WTC11 (cell line): ENCODE measurements at regions not wholly inside any gene's neighbourhood (a gene's known extent, or its start where the extent isn't known, plus 50 kb on each side); places are given as distances from the start of the nearest gene placed in this dataset.
"Not testable (repeated sequence)": the region's sequence is repeated elsewhere in the genome, so short reads cannot be mapped to it uniquely, and the experiment has no call there.

Experiments used
- ATAC-seq: fragments of 200-7000 bp; cut with Tn5 transposase; 2 replicates; pipeline ENCODE4 v1.10.0; 2021; ENCODE audit warnings: mild to moderate bottlenecking, moderate library complexity
- CTCF ChIA-PET: fragments of 300-600 bp; sonication (Branson Sonifier 250); formaldehyde crosslinking; loops from one replicate; lab custom pipeline; 2021; ENCODE audit warnings: antibody characterized with exemption; lab: Charles Lee
- POLR2A ChIA-PET: fragments of 350-600 bp; sonication (Branson Sonifier 250); formaldehyde crosslinking; loops from one replicate; lab custom pipeline; 2021; ENCODE audit warnings: antibody characterized with exemption; lab: Charles Lee
- DNase-seq: peaks from one replicate; pipeline ENCODE4 v3.0.0; 2021; ENCODE audit warnings: low spot score
- H3K27ac Mint-ChIP-seq: 2 replicates; pipeline ENCODE4 v1.8.0; 2021; ENCODE audit warnings: mixed read lengths
- H3K27me3 Mint-ChIP-seq: 2 replicates; pipeline ENCODE4 v1.8.0; 2021; ENCODE audit warnings: low read depth, mild to moderate bottlenecking, moderate library complexity, mixed read lengths
- H3K36me3 Mint-ChIP-seq: 2 replicates; pipeline ENCODE4 v1.8.0; 2021; ENCODE audit warnings: mixed read lengths
- H3K4me1 Mint-ChIP-seq: 2 replicates; pipeline ENCODE4 v1.8.0; 2022; ENCODE audit warnings: mixed read lengths
- H3K4me3 Mint-ChIP-seq: 2 replicates; pipeline ENCODE4 v1.8.0; 2021; ENCODE audit warnings: mild to moderate bottlenecking, moderate library complexity, mixed read lengths
- H3K9me3 Mint-ChIP-seq: 2 replicates; pipeline ENCODE4 v1.8.0; 2021; ENCODE audit warnings: mixed read lengths
- HMGA2 ChIP-seq: fragments of 250-450 bp; sonication (Bioruptor Pico); IDR thresholded peaks from 2 replicates; pipeline ENCODE4 v1.4.0; 2021; ENCODE audit warnings: mild to moderate bottlenecking, moderate library complexity
- NFATC4 ChIP-seq: fragments of 250-450 bp; sonication (Bioruptor Pico); IDR thresholded peaks from 2 replicates; pipeline ENCODE4 v1.9.0; 2021; ENCODE audit warnings: mild to moderate bottlenecking
- OVOL2 ChIP-seq: fragments of 250-450 bp; sonication (Bioruptor Pico); IDR thresholded peaks from 2 replicates; pipeline ENCODE4 v1.9.0; 2021; ENCODE audit warnings: mild to moderate bottlenecking, borderline replicate concordance
- ZNF281 ChIP-seq: sonication (generic); formaldehyde crosslinking; IDR thresholded peaks from 2 replicates; pipeline ENCODE4 v1.8.0; 2023; ENCODE audit warnings: mild to moderate bottlenecking, missing genetic modification reagents
- ZNF425 ChIP-seq: fragments of 250-450 bp; sonication (Bioruptor Pico); conservative IDR thresholded peaks from 2 replicates; pipeline ENCODE4 v1.9.0; 2021; ENCODE audit warnings: mild to moderate bottlenecking
- TF ChIP-seq, protein P1 (sequence below): sonication (generic); formaldehyde crosslinking; IDR thresholded peaks from 2 replicates; pipeline ENCODE4 v1.8.0; 2023; ENCODE audit warnings: missing genetic modification reagents, mild to moderate bottlenecking, borderline replicate concordance

- H3K9me3 Mint-ChIP-seq, CTCF ChIA-PET, DNase-seq, POLR2A ChIA-PET, H3K27me3 Mint-ChIP-seq, ATAC-seq: not testable (repeated sequence)
- peak overlapping the region; percentile 97 for H3K4me3 Mint-ChIP-seq
- peaks cover 60% of the 10 kb centered on the region for H3K4me1 Mint-ChIP-seq
- peak overlapping the region; percentile 61 for H3K27ac Mint-ChIP-seq
- peaks cover 51% of the 10 kb centered on the region for H3K36me3 Mint-ChIP-seq
Observed at GRCh38 chr2:64253421-64253820, 109.2 kb upstream of the PELI1 start.

DNA sequence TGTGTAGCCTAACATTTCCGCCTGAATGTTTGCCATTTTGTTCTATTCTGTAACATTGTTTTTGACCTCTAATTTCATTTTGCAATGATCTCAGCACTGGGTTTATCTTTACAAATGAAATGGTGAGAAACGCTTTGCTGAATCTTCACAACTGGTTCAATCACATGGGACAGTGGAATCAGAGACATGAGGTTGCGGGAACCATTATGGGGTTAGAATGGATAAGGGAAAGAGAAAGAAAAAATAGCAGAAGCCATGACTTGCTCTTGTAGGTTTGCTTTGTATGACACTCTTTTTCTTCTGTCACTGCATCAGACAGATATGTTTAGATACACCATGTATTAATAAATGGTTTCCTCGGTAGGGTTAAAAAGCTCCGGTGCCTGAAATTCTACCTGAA, 114.3 kb upstream of the PELI1 start:
- ATAC-seq: no peak

DNA sequence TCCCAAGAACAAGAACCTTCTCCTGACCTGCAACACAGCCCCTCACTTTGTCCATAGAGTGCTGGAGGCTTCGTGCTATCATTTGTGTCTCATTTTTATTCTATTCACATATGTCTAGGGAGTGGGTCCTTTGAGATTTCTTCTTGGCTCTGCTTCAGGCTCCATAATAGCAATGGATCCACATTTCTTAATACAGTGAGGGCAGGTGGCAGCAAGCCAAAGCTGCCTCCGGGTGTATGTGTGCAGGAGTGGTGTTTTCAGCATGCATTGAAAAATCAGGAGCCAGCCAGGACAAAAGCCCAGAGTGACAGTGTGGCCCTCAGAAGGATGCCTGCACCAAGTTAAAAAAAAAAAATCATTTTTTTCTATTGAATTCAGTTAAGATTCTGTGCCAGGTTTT, 115.1 kb upstream of the PELI1 start:
- CTCF ChIA-PET: no interaction called here

More for the DNA sequence above, 114.3 kb upstream of the PELI1 start:
- CTCF ChIA-PET: interaction anchor here (1.0 kb wide), 1 partner anchor 230 kb away, joined by 3 read pairs; no protein-coding TSS in a partner anchor
- H3K27ac Mint-ChIP-seq: peak overlapping the region; percentile 90
- no peaks in the 10 kb centered on the region for H3K9me3 Mint-ChIP-seq
- POLR2A ChIA-PET: no interaction called here
- H3K36me3 Mint-ChIP-seq: peaks cover 73% of the 10 kb centered on the region
- H3K4me3 Mint-ChIP-seq: peak overlapping the region; percentile 97
- H3K27me3 Mint-ChIP-seq: no peaks in the 10 kb centered on the region; the same call in 1 of the 2 replicates
- H3K4me1 Mint-ChIP-seq: peaks cover 68% of the 10 kb centered on the region
- 0 out of 2 replicates have a peak, but pooled peaks have one; percentile 34 for TF ChIP-seq NFATC4 (CRISPR knock-in tag)
- TF ChIP-seq, protein P1, sequence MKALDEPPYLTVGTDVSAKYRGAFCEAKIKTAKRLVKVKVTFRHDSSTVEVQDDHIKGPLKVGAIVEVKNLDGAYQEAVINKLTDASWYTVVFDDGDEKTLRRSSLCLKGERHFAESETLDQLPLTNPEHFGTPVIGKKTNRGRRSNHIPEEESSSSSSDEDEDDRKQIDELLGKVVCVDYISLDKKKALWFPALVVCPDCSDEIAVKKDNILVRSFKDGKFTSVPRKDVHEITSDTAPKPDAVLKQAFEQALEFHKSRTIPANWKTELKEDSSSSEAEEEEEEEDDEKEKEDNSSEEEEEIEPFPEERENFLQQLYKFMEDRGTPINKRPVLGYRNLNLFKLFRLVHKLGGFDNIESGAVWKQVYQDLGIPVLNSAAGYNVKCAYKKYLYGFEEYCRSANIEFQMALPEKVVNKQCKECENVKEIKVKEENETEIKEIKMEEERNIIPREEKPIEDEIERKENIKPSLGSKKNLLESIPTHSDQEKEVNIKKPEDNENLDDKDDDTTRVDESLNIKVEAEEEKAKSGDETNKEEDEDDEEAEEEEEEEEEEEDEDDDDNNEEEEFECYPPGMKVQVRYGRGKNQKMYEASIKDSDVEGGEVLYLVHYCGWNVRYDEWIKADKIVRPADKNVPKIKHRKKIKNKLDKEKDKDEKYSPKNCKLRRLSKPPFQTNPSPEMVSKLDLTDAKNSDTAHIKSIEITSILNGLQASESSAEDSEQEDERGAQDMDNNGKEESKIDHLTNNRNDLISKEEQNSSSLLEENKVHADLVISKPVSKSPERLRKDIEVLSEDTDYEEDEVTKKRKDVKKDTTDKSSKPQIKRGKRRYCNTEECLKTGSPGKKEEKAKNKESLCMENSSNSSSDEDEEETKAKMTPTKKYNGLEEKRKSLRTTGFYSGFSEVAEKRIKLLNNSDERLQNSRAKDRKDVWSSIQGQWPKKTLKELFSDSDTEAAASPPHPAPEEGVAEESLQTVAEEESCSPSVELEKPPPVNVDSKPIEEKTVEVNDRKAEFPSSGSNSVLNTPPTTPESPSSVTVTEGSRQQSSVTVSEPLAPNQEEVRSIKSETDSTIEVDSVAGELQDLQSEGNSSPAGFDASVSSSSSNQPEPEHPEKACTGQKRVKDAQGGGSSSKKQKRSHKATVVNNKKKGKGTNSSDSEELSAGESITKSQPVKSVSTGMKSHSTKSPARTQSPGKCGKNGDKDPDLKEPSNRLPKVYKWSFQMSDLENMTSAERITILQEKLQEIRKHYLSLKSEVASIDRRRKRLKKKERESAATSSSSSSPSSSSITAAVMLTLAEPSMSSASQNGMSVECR (CRISPR knock-in tag): no peak
- no peak for DNase-seq

More for the DNA sequence above, 115.1 kb upstream of the PELI1 start:
- Mint-ChIP-seq H3K27me3 (no peaks in the 10 kb centered on the region; the same call in 1 of the 2 replicates), H3K9me3 (no peaks in the 10 kb centered on the region), H3K4me1 (peaks cover 75% of the 10 kb centered on the region), H3K4me3 (peak overlapping the region; percentile 97), H3K36me3 (peaks cover 68% of the 10 kb centered on the region), H3K27ac (peak overlapping the region; percentile 90)
- TF ChIP-seq ZNF281 (CRISPR knock-in tag) (no peak), ZNF425 (CRISPR knock-in tag) (no peak), OVOL2 (CRISPR knock-in tag) (no peak), HMGA2 (CRISPR knock-in tag) (no peak)
- POLR2A ChIA-PET: no interaction called here
- no peak for ATAC-seq
- DNase-seq: no peak
